ENCODE measurements at regions not wholly inside any gene's neighbourhood (a gene's known extent, or its start where the extent isn't known, plus 50 kb on each side); places are given as distances from the start of the nearest gene placed in this dataset.
"Not testable (repeated sequence)": the region's sequence is repeated elsewhere in the genome, so short reads cannot be mapped to it uniquely, and the experiment has no call there.

- WGBS, 2 donors (ENCODE audit: extremely low coverage in 2 of 2, insufficient read length in 2 of 2, insufficient replicate concordance in 1 of 2) = no CpG with 5 or more reads among the region's 1 CpG
- not testable (repeated sequence) for H3K4me2 ChIP-seq (ENCODE audit: insufficient read depth, low read length, poor library complexity, severe bottlenecking); H3K79me1 ChIP-seq (ENCODE audit: low read depth, low read length); H3K9me3 ChIP-seq (replicated peaks in 1 of 2; ENCODE audit: control insufficient read depth in 2 of 2, insufficient read depth in 1 of 2, low read depth in 1 of 2, low read length in 2 of 2); H3K14ac ChIP-seq (ENCODE audit: low read length); H2BK15ac ChIP-seq (ENCODE audit: low read length); H3K4ac ChIP-seq (ENCODE audit: low read length); H3K9ac ChIP-seq (ENCODE audit: low read depth, low read length, poor library complexity); H3K27me3 ChIP-seq (ENCODE audit: control insufficient read depth in 3 of 3, insufficient read depth in 3 of 3, low read depth in 1 of 3, low read length in 3 of 3); H3K27ac ChIP-seq (replicated peaks; ENCODE audit: low read length); DNase-seq (ENCODE audit: low spot score); H2BK5ac ChIP-seq (ENCODE audit: low read length); H4K91ac ChIP-seq (ENCODE audit: low read depth, low read length, poor library complexity); H2AFZ ChIP-seq (ENCODE audit: low read length); H3K18ac ChIP-seq (ENCODE audit: low read length); H3K4me1 ChIP-seq (ENCODE audit: control insufficient read depth in 2 of 2, insufficient read depth in 1 of 2, low read depth in 1 of 2, low read length in 2 of 2); H2AK5ac ChIP-seq (ENCODE audit: low read depth, low read length); H3K23ac ChIP-seq (ENCODE audit: low read depth, low read length, poor library complexity); H2BK120ac ChIP-seq (ENCODE audit: low read depth, low read length); H4K8ac ChIP-seq (ENCODE audit: low read depth, low read length); H2BK12ac ChIP-seq (ENCODE audit: low read length); H3K4me3 ChIP-seq (ENCODE audit: low read length in 2 of 2)
- H3K36me3 ChIP-seq (replicated peaks in 1 of 2; ENCODE audit: control insufficient read depth in 2 of 2, insufficient read depth in 2 of 2, low read length in 2 of 2) = peaks cover 0 to 52% of the 10 kb centered on the region in 2 donors
These were observed 139.3 kb downstream of the USP22 start for GRCh38 chr17:20903549-20903948.

GRCh38 chr17:20908313-20909267 lies 134.2 kb downstream of the USP22 start:
- H4K91ac ChIP-seq (ENCODE audit: low read depth, low read length, poor library complexity) = no peak overlapping the region
- DNase-seq (ENCODE audit: low spot score) = peak; percentile 81
- no peak overlapping the region for H2AK5ac ChIP-seq (ENCODE audit: low read depth, low read length)
- H3K4ac ChIP-seq (ENCODE audit: low read length) = no peak overlapping the region
- no CpG with 5 or more reads among the region's 43 CpGs for WGBS, 2 donors (ENCODE audit: extremely low coverage in 2 of 2, insufficient read length in 2 of 2, insufficient replicate concordance in 1 of 2)
- H3K23ac ChIP-seq (ENCODE audit: low read depth, low read length, poor library complexity) = no peak overlapping the region
- peak overlapping the region; percentile 81 for H3K18ac ChIP-seq (ENCODE audit: low read length)
- H3K14ac ChIP-seq (ENCODE audit: low read length) = no peak overlapping the region
- H2BK5ac ChIP-seq (ENCODE audit: low read length) = no peak overlapping the region
- H3K27me3 ChIP-seq (ENCODE audit: control insufficient read depth in 3 of 3, insufficient read depth in 3 of 3, low read depth in 1 of 3, low read length in 3 of 3) = no peaks in the 10 kb centered on the region
- no peaks in the 10 kb centered on the region for H3K9me3 ChIP-seq (replicated peaks in 1 of 2; ENCODE audit: control insufficient read depth in 2 of 2, insufficient read depth in 1 of 2, low read depth in 1 of 2, low read length in 2 of 2)
- peaks cover 0 to 3% of the 10 kb centered on the region in 2 donors for H3K4me1 ChIP-seq (ENCODE audit: control insufficient read depth in 2 of 2, insufficient read depth in 1 of 2, low read depth in 1 of 2, low read length in 2 of 2)
- no peak overlapping the region for H3K4me3 ChIP-seq (ENCODE audit: low read length in 2 of 2)
- H3K36me3 ChIP-seq (replicated peaks in 1 of 2; ENCODE audit: control insufficient read depth in 2 of 2, insufficient read depth in 2 of 2, low read length in 2 of 2) = peaks cover 0 to 32% of the 10 kb centered on the region in 2 donors
- H3K27ac ChIP-seq (replicated peaks; ENCODE audit: low read length) = peak overlapping the region; percentile 91
- no peak overlapping the region for H2AFZ ChIP-seq (ENCODE audit: low read length)
- H2BK12ac ChIP-seq (ENCODE audit: low read length) = no peak overlapping the region
- H3K9ac ChIP-seq (ENCODE audit: low read depth, low read length, poor library complexity) = no peak overlapping the region
- peak overlapping the region; percentile 33 for H3K4me2 ChIP-seq (ENCODE audit: insufficient read depth, low read length, poor library complexity, severe bottlenecking)
- H4K8ac ChIP-seq (ENCODE audit: low read depth, low read length) = no peak overlapping the region
- H2BK15ac ChIP-seq (ENCODE audit: low read length) = no peak overlapping the region
- H2BK120ac ChIP-seq (ENCODE audit: low read depth, low read length) = no peak overlapping the region
- peaks cover 2% of the 10 kb centered on the region for H3K79me1 ChIP-seq (ENCODE audit: low read depth, low read length)

GRCh38 chr17:20914658-20915057 lies 128.2 kb downstream of the USP22 start:
- H3K79me1 ChIP-seq (ENCODE audit: low read depth, low read length) = peaks cover 2% of the 10 kb centered on the region
- H2AFZ ChIP-seq (ENCODE audit: low read length) = no peak overlapping the region
- no peak overlapping the region for H3K4me2 ChIP-seq (ENCODE audit: insufficient read depth, low read length, poor library complexity, severe bottlenecking)
- no peak overlapping the region for H2BK12ac ChIP-seq (ENCODE audit: low read length)
- H3K27me3 ChIP-seq (ENCODE audit: control insufficient read depth in 3 of 3, insufficient read depth in 3 of 3, low read depth in 1 of 3, low read length in 3 of 3) = no peaks in the 10 kb centered on the region
- H3K4ac ChIP-seq (ENCODE audit: low read length) = no peak overlapping the region
- H3K14ac ChIP-seq (ENCODE audit: low read length) = no peak overlapping the region
- no peak overlapping the region for H2AK5ac ChIP-seq (ENCODE audit: low read depth, low read length)
- WGBS, 2 donors (ENCODE audit: extremely low coverage in 2 of 2, insufficient read length in 2 of 2, insufficient replicate concordance in 1 of 2) = no CpG with 5 or more reads among the region's 4 CpGs
- H3K9me3 ChIP-seq (replicated peaks in 1 of 2; ENCODE audit: control insufficient read depth in 2 of 2, insufficient read depth in 1 of 2, low read depth in 1 of 2, low read length in 2 of 2) = peaks cover 0 to 6% of the 10 kb centered on the region in 2 donors
- no peak for DNase-seq (ENCODE audit: low spot score)
- H4K8ac ChIP-seq (ENCODE audit: low read depth, low read length) = no peak overlapping the region
- no peak overlapping the region for H3K4me3 ChIP-seq (ENCODE audit: low read length in 2 of 2)
- H3K36me3 ChIP-seq (replicated peaks in 1 of 2; ENCODE audit: control insufficient read depth in 2 of 2, insufficient read depth in 2 of 2, low read length in 2 of 2) = peaks cover 3 to 27% of the 10 kb centered on the region in 2 donors
- H2BK120ac ChIP-seq (ENCODE audit: low read depth, low read length) = no peak overlapping the region
- no peak overlapping the region for H4K91ac ChIP-seq (ENCODE audit: low read depth, low read length, poor library complexity)
- H3K9ac ChIP-seq (ENCODE audit: low read depth, low read length, poor library complexity) = no peak overlapping the region
- H2BK5ac ChIP-seq (ENCODE audit: low read length) = no peak overlapping the region
- no peak overlapping the region for H3K23ac ChIP-seq (ENCODE audit: low read depth, low read length, poor library complexity)
- no peak overlapping the region for H2BK15ac ChIP-seq (ENCODE audit: low read length)
- no peak overlapping the region for H3K27ac ChIP-seq (replicated peaks; ENCODE audit: low read length)
- no peak overlapping the region for H3K18ac ChIP-seq (ENCODE audit: low read length)
- no peaks in the 10 kb centered on the region for H3K4me1 ChIP-seq (ENCODE audit: control insufficient read depth in 2 of 2, insufficient read depth in 1 of 2, low read depth in 1 of 2, low read length in 2 of 2)

GRCh38 chr17:20916383-20916782 lies 126.4 kb downstream of the USP22 start:
- H3K27ac ChIP-seq (replicated peaks; ENCODE audit: low read length) = no peak overlapping the region
- no peak overlapping the region for H3K9ac ChIP-seq (ENCODE audit: low read depth, low read length, poor library complexity)
- no peak overlapping the region for H3K23ac ChIP-seq (ENCODE audit: low read depth, low read length, poor library complexity)
- H3K4ac ChIP-seq (ENCODE audit: low read length) = no peak overlapping the region
- no peak overlapping the region for H2AFZ ChIP-seq (ENCODE audit: low read length)
- no peak overlapping the region for H3K4me2 ChIP-seq (ENCODE audit: insufficient read depth, low read length, poor library complexity, severe bottlenecking)
- no peak overlapping the region for H2BK120ac ChIP-seq (ENCODE audit: low read depth, low read length)
- no peak overlapping the region for H2AK5ac ChIP-seq (ENCODE audit: low read depth, low read length)
- H3K9me3 ChIP-seq (replicated peaks in 1 of 2; ENCODE audit: control insufficient read depth in 2 of 2, insufficient read depth in 1 of 2, low read depth in 1 of 2, low read length in 2 of 2) = peaks cover 0 to 6% of the 10 kb centered on the region in 2 donors
- WGBS, 2 donors (ENCODE audit: extremely low coverage in 2 of 2, insufficient read length in 2 of 2, insufficient replicate concordance in 1 of 2) = no CpG with 5 or more reads among the region's 4 CpGs
- no peak overlapping the region for H2BK12ac ChIP-seq (ENCODE audit: low read length)
- H4K8ac ChIP-seq (ENCODE audit: low read depth, low read length) = no peak overlapping the region
- no peaks in the 10 kb centered on the region for H3K79me1 ChIP-seq (ENCODE audit: low read depth, low read length)
- no peak for DNase-seq (ENCODE audit: low spot score)
- no peak overlapping the region for H3K18ac ChIP-seq (ENCODE audit: low read length)
- peaks cover 3 to 31% of the 10 kb centered on the region in 2 donors for H3K36me3 ChIP-seq (replicated peaks in 1 of 2; ENCODE audit: control insufficient read depth in 2 of 2, insufficient read depth in 2 of 2, low read length in 2 of 2)
- no peak overlapping the region for H2BK5ac ChIP-seq (ENCODE audit: low read length)
- no peak overlapping the region for H3K4me3 ChIP-seq (ENCODE audit: low read length in 2 of 2)
- H3K4me1 ChIP-seq (ENCODE audit: control insufficient read depth in 2 of 2, insufficient read depth in 1 of 2, low read depth in 1 of 2, low read length in 2 of 2) = no peaks in the 10 kb centered on the region
- no peak overlapping the region for H2BK15ac ChIP-seq (ENCODE audit: low read length)
- H4K91ac ChIP-seq (ENCODE audit: low read depth, low read length, poor library complexity) = no peak overlapping the region
- no peak overlapping the region for H3K14ac ChIP-seq (ENCODE audit: low read length)
- no peaks in the 10 kb centered on the region for H3K27me3 ChIP-seq (ENCODE audit: control insufficient read depth in 3 of 3, insufficient read depth in 3 of 3, low read depth in 1 of 3, low read length in 3 of 3)
